Right ventricle myocardium superior (tissue), 1 donor: ENCODE measurements at regions not wholly inside any gene's neighbourhood (a gene's known extent, or its start where the extent isn't known, plus 50 kb on each side); places are given as distances from the start of the nearest gene placed in this dataset.
"Not testable (repeated sequence)": the region's sequence is repeated elsewhere in the genome, so short reads cannot be mapped to it uniquely, and the experiment has no call there.

Experiments used
- ATAC-seq: fragments of 200-7000 bp; cut with Tn5 transposase; one replicate; pipeline ENCODE4 v1.9.1; 2020; ENCODE audit warnings: mild to moderate bottlenecking; ENCODE audit not compliant: poor library complexity
- DNase-seq: peaks from one replicate; pipeline ENCODE4 v3.0.0-alpha.2; 2020
- intact Hi-C: fragments of 100-400 bp; cut with DNase I; formaldehyde crosslinking; loops from one replicate; pipeline ENCODE4 v1.11.2; 2022
- donor health status: DM: no; HTN: yes; CAD: no; lungs with severe emphysema.

GRCh38 chr9:99670886-99671285, 150.8 kb upstream of the NR4A3 start:
- intact Hi-C loops, ATAC-seq, DNase-seq: not testable (repeated sequence)

DNA sequence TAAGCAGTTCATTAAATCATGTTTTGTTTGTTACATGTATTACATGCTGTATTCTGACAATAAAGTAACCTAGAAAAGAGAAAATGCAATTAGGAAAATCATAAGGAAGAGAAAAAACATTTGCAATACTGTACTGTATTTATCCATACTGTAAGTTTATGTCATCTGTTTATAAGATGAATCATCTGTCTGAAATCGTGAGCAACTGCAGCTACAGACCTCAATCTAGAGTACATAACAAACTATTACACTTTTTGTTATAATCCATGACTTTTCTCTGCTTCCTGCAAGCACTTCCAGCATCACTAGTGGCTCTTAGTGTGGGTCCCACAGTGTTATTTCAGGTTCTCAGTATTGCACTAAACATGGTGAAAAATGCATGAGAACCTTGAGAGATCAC, 144.4 kb upstream of the NR4A3 start:
- intact Hi-C loops = no loop called here
- DNase-seq (no peak), ATAC-seq (no peak)

- intact Hi-C loops = no loop called here
- ATAC-seq (peak; percentile 60), DNase-seq (no peak)
Observed at GRCh38 chr9:99678566-99678965, 143.1 kb upstream of the NR4A3 start.

DNA sequence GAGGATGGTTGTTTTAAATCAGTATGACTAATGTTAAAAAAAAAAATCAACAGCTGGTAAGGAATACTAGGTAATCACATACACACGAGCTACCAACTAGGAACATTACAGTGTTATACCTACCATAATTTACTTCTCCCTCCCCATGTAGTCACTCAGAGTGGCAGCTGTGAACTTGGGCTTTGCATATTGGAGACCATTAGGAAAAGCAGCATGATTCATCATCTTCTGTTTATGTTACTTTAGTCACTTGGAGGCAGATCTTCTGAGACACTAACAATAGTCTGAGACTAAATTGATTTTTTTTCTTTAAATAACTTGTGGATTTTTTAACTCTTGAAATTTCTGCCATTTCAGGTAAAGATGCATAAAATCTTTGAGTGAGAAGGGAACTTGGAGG, 141.5 kb upstream of the NR4A3 start:
- no peak for ATAC-seq
- intact Hi-C loops = no loop called here
- DNase-seq = no peak

DNA sequence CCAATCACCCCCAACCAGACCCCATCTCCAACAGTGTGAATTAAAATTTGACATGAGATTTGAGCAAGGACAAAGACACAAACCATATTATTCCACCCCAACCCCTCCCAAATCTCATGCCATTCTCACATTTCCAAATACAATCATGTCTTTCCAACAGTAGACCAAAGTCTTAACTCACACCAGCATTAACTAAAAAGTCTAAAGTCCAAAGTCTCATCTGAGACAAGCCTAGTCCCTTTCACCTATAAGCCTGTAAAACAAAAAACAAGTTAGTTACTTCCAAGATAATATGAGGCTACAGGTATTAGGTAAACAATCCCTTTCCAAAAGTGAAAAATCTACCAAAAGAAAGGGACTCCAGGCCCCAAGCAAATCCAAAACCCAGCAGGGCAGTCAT, 140.6 kb upstream of the NR4A3 start:
- intact Hi-C loops = no loop called here
- DNase-seq (no peak), ATAC-seq (no peak)

DNA sequence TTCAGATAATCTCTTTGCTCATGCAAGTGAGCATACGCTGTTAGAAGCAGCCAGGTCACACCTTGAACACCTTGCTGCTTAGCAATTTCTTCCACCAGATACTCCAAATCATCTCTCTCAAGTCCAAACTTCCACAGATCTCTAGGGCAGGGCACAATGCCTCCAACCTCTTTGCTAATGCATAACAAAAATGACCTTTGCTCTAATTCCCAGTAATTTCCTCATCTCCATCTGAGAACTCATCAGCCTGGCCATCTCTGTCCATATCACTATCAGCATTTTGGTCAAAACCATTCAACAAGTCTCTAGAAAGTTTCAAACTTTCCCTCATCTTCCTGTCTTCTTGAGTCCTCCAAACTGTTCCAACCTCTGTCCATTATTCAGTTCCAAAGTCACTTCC, 139.3 kb upstream of the NR4A3 start:
- DNase-seq (no peak), ATAC-seq (no peak)
- intact Hi-C loops = no loop called here

DNA sequence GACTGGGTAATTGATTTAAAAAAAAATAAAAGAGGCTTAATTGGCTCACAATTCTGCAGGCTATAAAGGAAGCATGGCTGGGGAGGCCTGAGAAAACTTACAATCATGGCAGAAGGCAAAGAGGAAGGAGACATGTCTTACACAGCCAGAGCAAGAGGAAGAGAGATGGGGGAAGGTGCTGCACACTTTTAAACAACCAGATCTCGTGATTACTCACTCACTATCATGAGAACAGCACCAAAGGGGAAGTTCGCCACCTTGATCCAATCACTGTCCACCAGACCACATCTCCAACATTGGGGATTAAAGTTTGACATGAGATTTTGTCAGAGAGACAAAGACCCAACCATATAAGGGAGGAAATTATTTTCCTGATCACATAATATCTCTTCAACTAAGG, 138.8 kb upstream of the NR4A3 start:
- DNase-seq = no peak
- intact Hi-C loops = no loop called here
- ATAC-seq = no peak

GRCh38 chr9:99690573-99690972, 131.1 kb upstream of the NR4A3 start:
- intact Hi-C loops = no loop called here
- DNase-seq (no peak), ATAC-seq (peak; percentile 51)

DNA sequence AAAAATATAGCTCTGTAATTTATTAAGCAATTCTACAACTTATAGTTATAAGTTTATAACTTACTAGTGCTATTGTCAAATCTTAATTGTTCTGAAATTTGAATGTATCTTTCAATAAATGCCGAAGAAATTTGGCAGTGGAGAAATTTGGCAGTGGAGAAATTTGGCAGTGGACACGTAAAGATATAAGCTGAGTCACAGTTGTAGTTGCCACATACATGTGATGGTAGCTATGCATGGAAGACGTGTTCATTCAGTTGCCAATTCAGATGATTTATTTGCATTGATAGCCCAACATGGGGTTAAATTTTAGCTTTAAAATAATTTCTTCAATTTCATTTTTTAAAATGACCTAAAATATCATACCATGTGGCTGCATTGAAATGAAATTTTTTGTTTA, 127.8 kb upstream of the NR4A3 start:
- DNase-seq (no peak), ATAC-seq (no peak)
- intact Hi-C loops = no loop called here

DNA sequence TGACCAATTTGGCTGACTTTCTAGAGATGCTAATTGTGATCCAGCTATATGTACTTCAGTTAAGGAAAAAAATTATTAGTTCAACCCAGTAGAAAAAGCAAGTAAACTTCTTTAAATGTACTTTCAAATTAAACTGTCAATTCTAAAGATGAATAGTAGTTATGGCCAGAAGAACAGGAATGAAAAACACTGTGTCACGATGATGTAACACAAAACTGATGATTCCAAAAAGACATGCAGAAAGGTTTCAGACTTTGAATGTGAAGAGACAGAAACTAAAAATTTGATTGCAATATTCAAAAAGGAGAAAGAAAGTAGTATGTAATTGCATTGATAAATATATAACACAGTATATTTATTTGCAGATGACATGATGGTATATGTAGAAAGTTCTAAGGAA, 127.3 kb upstream of the NR4A3 start:
- intact Hi-C loops = no loop called here
- no peak for ATAC-seq
- no peak for DNase-seq

DNA sequence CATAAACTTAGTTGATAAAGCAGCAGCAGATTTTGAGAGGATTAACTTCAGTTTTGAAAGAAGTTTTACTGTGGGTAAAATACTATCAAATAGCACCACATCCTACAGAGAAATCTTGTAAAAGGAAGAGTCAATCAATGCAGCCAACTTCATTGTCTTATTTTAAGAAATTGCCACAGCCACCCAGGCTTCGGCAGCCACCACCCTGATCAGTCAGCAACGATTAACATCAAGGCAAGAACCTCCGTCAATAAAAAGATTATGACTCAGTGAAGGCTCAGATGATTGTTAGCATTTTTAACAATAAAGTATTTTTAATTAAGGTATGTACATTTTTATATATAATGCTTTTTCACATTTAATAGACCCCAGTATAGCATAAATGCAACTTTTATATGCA, 122.3 kb upstream of the NR4A3 start:
- DNase-seq (no peak), ATAC-seq (no peak)
- intact Hi-C loops = no loop called here

- intact Hi-C loops = no loop called here
- DNase-seq = no peak
Observed at GRCh38 chr9:99712214-99712613, 109.5 kb upstream of the NR4A3 start.

GRCh38 chr9:99713838-99714306, 107.8 kb upstream of the NR4A3 start:
- ATAC-seq (no peak), DNase-seq (no peak)
- intact Hi-C loops = no loop called here

More at GRCh38 chr9:99712214-99712613, 109.5 kb upstream of the NR4A3 start:
- ATAC-seq = no peak

GRCh38 chr9:99718631-99719030, 103.1 kb upstream of the NR4A3 start:
- intact Hi-C loops = no loop called here
- no peak for DNase-seq
- no peak for ATAC-seq

GRCh38 chr9:99720455-99721050, 101.1 kb upstream of the NR4A3 start:
- no peak for ATAC-seq
- no peak for DNase-seq
- intact Hi-C loops = no loop called here

GRCh38 chr9:99721898-99722297, 99.8 kb upstream of the NR4A3 start:
- ATAC-seq (no peak), DNase-seq (no peak)
- intact Hi-C loops = no loop called here

GRCh38 chr9:99722877-99723276, 98.8 kb upstream of the NR4A3 start:
- intact Hi-C loops = no loop called here
- DNase-seq (no peak), ATAC-seq (no peak)

DNA sequence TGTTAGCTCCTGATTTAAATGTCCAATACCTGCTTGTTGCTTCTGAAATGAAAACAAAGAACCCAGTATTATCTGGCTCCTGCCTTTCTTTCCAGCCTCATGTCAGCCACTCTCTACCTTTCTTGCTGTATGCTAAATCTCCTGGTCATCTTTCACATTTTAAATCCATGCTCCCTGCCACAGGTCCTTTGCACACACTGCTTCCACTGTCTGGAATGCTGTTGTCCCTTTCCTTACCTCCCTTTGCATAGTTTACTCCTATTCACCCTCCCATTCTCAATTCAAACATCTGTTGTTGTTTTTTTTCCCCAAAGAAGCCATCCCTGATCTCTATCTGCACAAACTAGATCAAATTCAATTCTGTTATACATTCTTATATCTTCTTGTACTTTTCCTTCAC, 97.0 kb upstream of the NR4A3 start:
- ATAC-seq (no peak), DNase-seq (no peak)
- intact Hi-C loops = no loop called here

GRCh38 chr9:99725852-99726251, 95.8 kb upstream of the NR4A3 start:
- DNase-seq (no peak), ATAC-seq (no peak)
- intact Hi-C loops = no loop called here

GRCh38 chr9:99726758-99727157, 94.9 kb upstream of the NR4A3 start:
- intact Hi-C loops = no loop called here
- ATAC-seq (peak; percentile 48), DNase-seq (no peak)

GRCh38 chr9:99730062-99730461, 91.6 kb upstream of the NR4A3 start:
- intact Hi-C loops = no loop called here
- no peak for DNase-seq
- ATAC-seq = no peak
